H9 (cell line): ENCODE measurements at regions not wholly inside any gene's neighbourhood (a gene's known extent, or its start where the extent isn't known, plus 50 kb on each side); places are given as distances from the start of the nearest gene placed in this dataset.

Experiments
- DNase-seq: peaks from one replicate; pipeline ENCODE4 v3.0.0-alpha.2; 2017
- H2AFZ ChIP-seq: one replicate; pipeline ENCODE4 v1.6.1; 2013; ENCODE audit warnings: mild to moderate bottlenecking, low read length, control low read depth, moderate library complexity
- H2AK5ac ChIP-seq: 2 replicates; pipeline ENCODE4 v1.6.1; 2013; ENCODE audit warnings: low read length, control low read depth, mixed read lengths; ENCODE audit not compliant: insufficient read length
- H2BK120ac ChIP-seq: one replicate; pipeline ENCODE4 v1.6.1; 2013; ENCODE audit warnings: low read depth, mild to moderate bottlenecking, low read length, control low read depth, inconsistent platforms; ENCODE audit not compliant: poor library complexity, severe bottlenecking
- H2BK12ac ChIP-seq: 2 replicates; pipeline ENCODE4 v1.6.1; 2013; ENCODE audit warnings: low read length, control low read depth, mixed read lengths, low read depth; ENCODE audit not compliant: insufficient read length
- H2BK15ac ChIP-seq: 2 replicates; pipeline ENCODE4 v1.6.1; 2013; ENCODE audit warnings: low read depth, low read length, control low read depth
- H2BK20ac ChIP-seq: one replicate; pipeline ENCODE4 v1.6.1; 2013; ENCODE audit warnings: low read depth, mild to moderate bottlenecking, low read length, control low read depth, inconsistent platforms; ENCODE audit not compliant: poor library complexity, severe bottlenecking
- H2BK5ac ChIP-seq: 2 replicates; pipeline ENCODE4 v1.6.1; 2013; ENCODE audit warnings: low read length, control low read depth, mixed read lengths; ENCODE audit not compliant: insufficient read length
- H3K14ac ChIP-seq: 2 replicates; pipeline ENCODE4 v1.6.1; 2013; ENCODE audit warnings: low read length, control low read depth; ENCODE audit not compliant: insufficient read depth
- H3K18ac ChIP-seq: 2 replicates; pipeline ENCODE4 v1.6.1; 2013; ENCODE audit warnings: low read depth, mild to moderate bottlenecking, mixed read lengths, low read length, control low read depth; ENCODE audit not compliant: insufficient read length
- H3K23ac ChIP-seq: 2 replicates; pipeline ENCODE4 v1.6.1; 2013; ENCODE audit warnings: low read length, control low read depth, mixed read lengths, low read depth; ENCODE audit not compliant: insufficient read length
- H3K23me2 ChIP-seq: 2 replicates; pipeline ENCODE4 v1.6.1; 2013; ENCODE audit warnings: low read depth, mild to moderate bottlenecking, mixed read lengths, low read length, control low read depth; ENCODE audit not compliant: insufficient read length, poor library complexity, severe bottlenecking
- H3K27ac ChIP-seq: 2 replicates; pipeline ENCODE4 v1.5.1; 2013; ENCODE audit warnings: low read length, control low read depth, mixed read lengths, low read depth; ENCODE audit not compliant: insufficient read length
- H3K27me3 ChIP-seq: 2 replicates; pipeline ENCODE4 v1.6.1; 2013; ENCODE audit warnings: low read length, control low read depth, inconsistent platforms; ENCODE audit not compliant: insufficient read depth
- H3K4ac ChIP-seq: 2 replicates; pipeline ENCODE4 v1.6.1; 2013; ENCODE audit warnings: low read depth, mild to moderate bottlenecking, control low read depth, inconsistent platforms, low read length, moderate library complexity
- H3K4me1 ChIP-seq: 2 replicates; pipeline ENCODE4 v1.6.1; 2013; ENCODE audit warnings: low read length, control low read depth, inconsistent platforms; ENCODE audit not compliant: insufficient read depth
- H3K4me2 ChIP-seq: 2 replicates; pipeline ENCODE4 v1.6.1; 2013; ENCODE audit warnings: low read length, control low read depth, mixed read lengths; ENCODE audit not compliant: insufficient read length, insufficient read depth
- H3K56ac ChIP-seq: 2 replicates; pipeline ENCODE4 v1.6.1; 2013; ENCODE audit warnings: low read depth, mild to moderate bottlenecking, mixed read lengths, low read length, control low read depth; ENCODE audit not compliant: insufficient read length
- H3K79me1 ChIP-seq: 2 replicates; pipeline ENCODE4 v1.6.1; 2013; ENCODE audit warnings: low read depth, mild to moderate bottlenecking, moderate library complexity, low read length, control low read depth, inconsistent platforms; ENCODE audit not compliant: insufficient read depth, poor library complexity, severe bottlenecking
- H3K79me2 ChIP-seq: 2 replicates; pipeline ENCODE4 v1.6.1; 2013; ENCODE audit warnings: low read length, control low read depth, inconsistent platforms; ENCODE audit not compliant: insufficient read depth
- H3K9ac ChIP-seq: 2 replicates; pipeline ENCODE4 v1.6.1; 2013; ENCODE audit warnings: low read length, control low read depth, mixed read lengths; ENCODE audit not compliant: insufficient read length; ENCODE audit errors: extremely low read depth
- H3K9me3 ChIP-seq: one replicate; pipeline ENCODE4 v1.6.1; 2013; ENCODE audit warnings: low read depth, low read length, inconsistent platforms; ENCODE audit not compliant: control insufficient read depth
- H3T11ph ChIP-seq: one replicate; pipeline ENCODE4 v1.6.1; 2013; ENCODE audit warnings: mild to moderate bottlenecking, low read length, control low read depth, inconsistent platforms
- H4K20me1 ChIP-seq: one replicate; pipeline ENCODE4 v1.6.1; 2013; ENCODE audit not compliant: control insufficient read depth, insufficient read length, insufficient read depth
- H4K5ac ChIP-seq: 2 replicates; pipeline ENCODE4 v1.6.1; 2013; ENCODE audit warnings: low read depth, mild to moderate bottlenecking, mixed read lengths, low read length, control low read depth; ENCODE audit not compliant: insufficient read length
- H4K8ac ChIP-seq: replicated peaks from 2 replicates; pipeline ENCODE4 v1.6.1; 2013; ENCODE audit warnings: low read length, control low read depth, mixed read lengths, low read depth; ENCODE audit not compliant: insufficient read length
- H4K91ac ChIP-seq: 2 replicates; pipeline ENCODE4 v1.6.1; 2013; ENCODE audit warnings: low read depth, mild to moderate bottlenecking, moderate library complexity, mixed read lengths, low read length, control low read depth; ENCODE audit not compliant: insufficient read length
- H3K27ac Mint-ChIP-seq, 3 experiments: 2 replicates in 2 of 3; 3 replicates in 1 of 3; pipeline ENCODE4 v1.8.0; 2020 to 2021; ENCODE audit warnings: mixed read lengths in 3 of 3, mild to moderate bottlenecking in 1 of 3, moderate library complexity in 1 of 3
- H3K27me3 Mint-ChIP-seq: 2 replicates; pipeline ENCODE4 v1.8.0; 2021; ENCODE audit warnings: low read depth, mild to moderate bottlenecking, moderate library complexity, mixed read lengths
- H3K36me3 Mint-ChIP-seq, 3 experiments: 2 replicates in 2 of 3; 3 replicates in 1 of 3; pipeline ENCODE4 v1.8.0; 2020 to 2021; ENCODE audit warnings: low read depth in 3 of 3, mixed read lengths in 3 of 3; ENCODE audit not compliant: insufficient read depth in 1 of 3
- H3K4me1 Mint-ChIP-seq, 2 experiments: 2 replicates each; pipeline ENCODE4 v1.8.0; 2020; ENCODE audit warnings: mixed read lengths in 2 of 2
- H3K4me3 Mint-ChIP-seq, 2 experiments: 2 replicates in 1 of 2; 3 replicates in 1 of 2; pipeline ENCODE4 v1.8.0; 2020 to 2021; ENCODE audit warnings: mild to moderate bottlenecking in 2 of 2, mixed read lengths in 2 of 2, moderate library complexity in 1 of 2
- H3K9me3 Mint-ChIP-seq, 2 experiments: 2 replicates in 1 of 2; 3 replicates in 1 of 2; pipeline ENCODE4 v1.8.0; 2020; ENCODE audit warnings: mild to moderate bottlenecking in 2 of 2, mixed read lengths in 2 of 2, moderate library complexity in 1 of 2
- WGBS: extraction: QIAGEN DNeasy Blood & Tissue Kit; methylation state at CpG from one replicate; pipeline ENCODE4 v1.1.7; 2013; ENCODE audit warnings: missing lambda C conversion rate, low lambda C conversion rate, mixed read lengths; ENCODE audit not compliant: insufficient read length; ENCODE audit errors: extremely low coverage; 5-methylcytosine and 5-hydroxymethylcytosine counted together
- TF ChIP-seq, protein P1 (sequence below): fragments of 200-600 bp; sonication (generic); conservative IDR thresholded peaks from 3 replicates; pipeline ENCODE4 v1.8.0; 2021; ENCODE audit warnings: antibody characterized with exemption, mild to moderate bottlenecking

DNA sequence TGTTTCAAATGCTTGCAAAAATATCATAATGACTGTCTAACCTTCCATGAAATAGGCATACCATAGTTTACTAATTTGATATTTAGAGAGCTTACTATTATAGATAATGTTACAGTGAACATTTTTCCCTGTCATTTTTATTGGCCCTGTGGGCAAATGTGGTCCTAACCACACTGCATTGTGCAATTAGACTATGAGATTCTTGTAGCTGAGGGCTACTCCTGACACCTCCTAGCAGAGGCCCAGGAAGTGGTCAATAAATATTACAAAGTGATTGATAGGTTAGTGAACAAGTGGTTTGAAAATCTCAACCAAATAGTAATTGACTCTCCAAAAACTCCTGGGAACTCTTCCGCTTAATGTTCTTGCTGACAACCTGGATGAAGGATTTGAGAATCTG, 160.5 kb upstream of the KCNG1 start:
- Histone ChIP-seq H2BK15ac (no peak overlapping the region), H3K18ac (no peak overlapping the region), H2BK20ac (no peak overlapping the region), H2BK5ac (no peak overlapping the region), H4K5ac (no peak overlapping the region), H3K4ac (no peak overlapping the region), H3K4me1 (0 out of 2 replicates have a peak, but pooled peaks cover 3% of the 10 kb centered on the region), H3K9ac (no peak overlapping the region), H2BK12ac (no peak overlapping the region), H2AFZ (no peak overlapping the region), H3K27me3 (no peaks in the 10 kb centered on the region), H3K9me3 (no peaks in the 10 kb centered on the region), H2BK120ac (no peak overlapping the region), H4K8ac (no peak overlapping the region), H3K79me1 (no peaks in the 10 kb centered on the region), H2AK5ac (no peak overlapping the region), H4K91ac (no peak overlapping the region), H3K14ac (no peak overlapping the region), H3K23me2 (no peaks in the 10 kb centered on the region), H3K27ac (no peak overlapping the region), H3K56ac (no peak overlapping the region), H4K20me1 (no peaks in the 10 kb centered on the region), H3K23ac (no peak overlapping the region), H3K4me2 (no peak overlapping the region), H3K79me2 (no peaks in the 10 kb centered on the region), H3T11ph (no peak overlapping the region)
- Mint-ChIP-seq H3K36me3 (no peaks in the 10 kb centered on the region), H3K9me3 (no peaks in the 10 kb centered on the region), H3K4me1 (peaks cover 4 to 10% of the 10 kb centered on the region in 2 experiments; a peak in 3 of 4 replicates), H3K4me3 (no peak overlapping the region), H3K27me3 (peaks cover 2% of the 10 kb centered on the region; the same call in 1 of the 2 replicates), H3K27ac (no peak overlapping the region)
- WGBS: no CpG with 5 or more reads among the region's 1 CpG
- DNase-seq: no peak
- TF ChIP-seq, protein P1, sequence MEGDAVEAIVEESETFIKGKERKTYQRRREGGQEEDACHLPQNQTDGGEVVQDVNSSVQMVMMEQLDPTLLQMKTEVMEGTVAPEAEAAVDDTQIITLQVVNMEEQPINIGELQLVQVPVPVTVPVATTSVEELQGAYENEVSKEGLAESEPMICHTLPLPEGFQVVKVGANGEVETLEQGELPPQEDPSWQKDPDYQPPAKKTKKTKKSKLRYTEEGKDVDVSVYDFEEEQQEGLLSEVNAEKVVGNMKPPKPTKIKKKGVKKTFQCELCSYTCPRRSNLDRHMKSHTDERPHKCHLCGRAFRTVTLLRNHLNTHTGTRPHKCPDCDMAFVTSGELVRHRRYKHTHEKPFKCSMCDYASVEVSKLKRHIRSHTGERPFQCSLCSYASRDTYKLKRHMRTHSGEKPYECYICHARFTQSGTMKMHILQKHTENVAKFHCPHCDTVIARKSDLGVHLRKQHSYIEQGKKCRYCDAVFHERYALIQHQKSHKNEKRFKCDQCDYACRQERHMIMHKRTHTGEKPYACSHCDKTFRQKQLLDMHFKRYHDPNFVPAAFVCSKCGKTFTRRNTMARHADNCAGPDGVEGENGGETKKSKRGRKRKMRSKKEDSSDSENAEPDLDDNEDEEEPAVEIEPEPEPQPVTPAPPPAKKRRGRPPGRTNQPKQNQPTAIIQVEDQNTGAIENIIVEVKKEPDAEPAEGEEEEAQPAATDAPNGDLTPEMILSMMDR: no peak
